ENCODE measurements at regions not wholly inside any gene's neighbourhood (a gene's known extent, or its start where the extent isn't known, plus 50 kb on each side); places are given as distances from the start of the nearest gene placed in this dataset.

DNA sequence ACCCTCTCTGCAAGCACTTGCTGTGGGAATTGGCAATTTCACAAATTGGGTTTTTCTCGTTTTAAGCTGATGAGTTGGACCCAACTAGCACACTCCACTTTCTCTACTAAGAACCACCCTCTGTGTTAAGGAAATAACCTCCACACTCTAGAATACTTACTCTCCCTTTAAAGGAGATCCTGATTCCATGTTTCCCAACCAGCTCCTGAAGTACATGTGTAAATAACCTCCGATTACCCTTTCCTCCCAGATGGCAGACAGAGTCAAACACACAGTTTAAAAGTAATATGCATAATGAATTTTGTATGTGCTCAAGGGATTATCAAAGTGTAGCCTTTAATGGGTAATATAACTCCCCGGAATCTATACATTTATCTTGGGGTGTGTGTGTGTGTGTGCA, 171.3 kb upstream of the OSR1 start:
- TF ChIP-seq, protein P1, sequence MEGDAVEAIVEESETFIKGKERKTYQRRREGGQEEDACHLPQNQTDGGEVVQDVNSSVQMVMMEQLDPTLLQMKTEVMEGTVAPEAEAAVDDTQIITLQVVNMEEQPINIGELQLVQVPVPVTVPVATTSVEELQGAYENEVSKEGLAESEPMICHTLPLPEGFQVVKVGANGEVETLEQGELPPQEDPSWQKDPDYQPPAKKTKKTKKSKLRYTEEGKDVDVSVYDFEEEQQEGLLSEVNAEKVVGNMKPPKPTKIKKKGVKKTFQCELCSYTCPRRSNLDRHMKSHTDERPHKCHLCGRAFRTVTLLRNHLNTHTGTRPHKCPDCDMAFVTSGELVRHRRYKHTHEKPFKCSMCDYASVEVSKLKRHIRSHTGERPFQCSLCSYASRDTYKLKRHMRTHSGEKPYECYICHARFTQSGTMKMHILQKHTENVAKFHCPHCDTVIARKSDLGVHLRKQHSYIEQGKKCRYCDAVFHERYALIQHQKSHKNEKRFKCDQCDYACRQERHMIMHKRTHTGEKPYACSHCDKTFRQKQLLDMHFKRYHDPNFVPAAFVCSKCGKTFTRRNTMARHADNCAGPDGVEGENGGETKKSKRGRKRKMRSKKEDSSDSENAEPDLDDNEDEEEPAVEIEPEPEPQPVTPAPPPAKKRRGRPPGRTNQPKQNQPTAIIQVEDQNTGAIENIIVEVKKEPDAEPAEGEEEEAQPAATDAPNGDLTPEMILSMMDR (conservative IDR thresholded peaks at IDR 0.05; ENCODE audit: low read length): no peak
- no peak overlapping the region for H3K4me3 ChIP-seq (ENCODE audit: low read length)
- no peak for DNase-seq (ENCODE audit: low read depth)

DNA sequence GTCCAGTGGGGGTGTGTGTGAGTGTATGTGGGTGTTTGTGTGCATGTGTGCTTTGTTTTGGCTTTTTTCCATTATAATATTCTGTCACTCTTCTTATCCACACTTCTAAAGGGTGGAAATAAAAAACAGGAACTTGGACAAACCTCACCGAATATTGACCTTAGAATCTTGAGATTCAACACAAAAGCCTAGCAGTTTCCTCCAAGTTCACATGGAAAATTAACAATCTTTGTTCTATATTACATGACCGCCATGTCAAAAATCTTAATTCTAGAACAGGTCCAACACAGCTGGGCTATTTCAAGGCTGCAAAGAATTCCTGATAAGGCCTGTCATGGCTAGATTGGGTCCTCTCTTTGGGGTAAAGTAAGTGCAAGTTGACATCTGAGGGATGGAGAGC, 169.3 kb upstream of the OSR1 start:
- TF ChIP-seq, protein P1 (conservative IDR thresholded peaks at IDR 0.05; ENCODE audit: low read length): no peak
- H3K4me3 ChIP-seq (ENCODE audit: low read length): no peak overlapping the region
- DNase-seq (ENCODE audit: low read depth): no peak

DNA sequence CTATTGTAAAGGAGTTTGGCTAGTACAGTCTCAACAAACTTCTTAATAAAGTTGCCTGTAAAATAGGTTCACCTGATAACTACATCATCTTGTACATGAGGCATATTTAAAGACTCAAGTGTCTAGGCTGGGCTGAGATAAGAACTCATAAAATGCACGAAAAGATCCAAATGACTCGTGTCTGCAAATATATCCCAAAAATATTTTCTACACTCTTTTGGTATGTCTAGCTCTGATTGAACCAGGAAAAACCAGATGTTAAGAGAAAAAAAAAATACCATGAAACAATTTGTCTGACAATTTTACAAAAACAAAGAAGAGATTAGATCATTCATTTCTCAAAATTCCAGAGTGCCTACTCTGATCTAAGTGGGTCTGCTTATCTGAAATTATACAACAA, 166.9 kb upstream of the OSR1 start:
- TF ChIP-seq, protein P1 (conservative IDR thresholded peaks at IDR 0.05; ENCODE audit: low read length): no peak
- H3K4me3 ChIP-seq (ENCODE audit: low read length): no peak overlapping the region
- DNase-seq (ENCODE audit: low read depth): no peak

DNA sequence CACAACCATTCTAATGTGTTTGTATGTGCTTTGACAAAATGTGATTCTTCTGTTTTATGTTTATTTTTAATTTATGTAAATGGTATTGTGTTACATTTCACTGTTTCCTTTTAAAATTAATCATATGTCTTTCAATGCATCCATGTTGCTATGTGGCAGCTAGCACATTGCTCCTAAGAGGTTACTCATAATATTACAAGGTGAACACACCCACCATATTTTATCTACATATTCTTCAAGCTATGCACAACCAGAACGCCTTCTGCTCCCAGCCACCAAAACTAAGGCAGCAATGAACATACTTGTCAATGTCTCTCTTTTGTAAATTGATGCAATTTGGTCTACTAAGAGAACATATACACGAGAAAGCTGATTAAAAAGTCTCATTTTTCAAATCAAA, 160.6 kb upstream of the OSR1 start:
- TF ChIP-seq, protein P1 (conservative IDR thresholded peaks at IDR 0.05; ENCODE audit: low read length): no peak
- no peak overlapping the region for H3K4me3 ChIP-seq (ENCODE audit: low read length)
- no peak for DNase-seq (ENCODE audit: low read depth)

DNA sequence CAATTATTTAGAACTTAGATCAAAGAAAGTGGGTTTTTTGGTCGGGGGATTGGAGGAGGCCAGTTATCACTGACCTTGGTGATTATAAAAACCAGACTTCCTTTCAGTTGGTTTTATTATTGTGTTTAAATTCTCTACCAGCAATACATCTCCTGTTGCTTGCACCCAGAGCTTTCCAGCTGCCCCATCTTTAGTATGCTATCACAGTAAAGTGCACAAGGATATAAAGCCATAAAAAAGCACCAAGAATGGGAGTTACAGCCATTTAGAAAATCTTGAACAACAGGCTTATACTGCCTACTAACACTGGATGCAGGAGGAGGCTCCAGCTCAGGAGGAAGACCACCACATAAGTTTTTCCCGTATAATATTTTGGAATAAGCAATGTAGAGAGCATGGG, 148.7 kb upstream of the OSR1 start:
- TF ChIP-seq, protein P1 (conservative IDR thresholded peaks at IDR 0.05; ENCODE audit: low read length): no peak
- DNase-seq (ENCODE audit: low read depth): no peak
- H3K4me3 ChIP-seq (ENCODE audit: low read length): no peak overlapping the region

DNA sequence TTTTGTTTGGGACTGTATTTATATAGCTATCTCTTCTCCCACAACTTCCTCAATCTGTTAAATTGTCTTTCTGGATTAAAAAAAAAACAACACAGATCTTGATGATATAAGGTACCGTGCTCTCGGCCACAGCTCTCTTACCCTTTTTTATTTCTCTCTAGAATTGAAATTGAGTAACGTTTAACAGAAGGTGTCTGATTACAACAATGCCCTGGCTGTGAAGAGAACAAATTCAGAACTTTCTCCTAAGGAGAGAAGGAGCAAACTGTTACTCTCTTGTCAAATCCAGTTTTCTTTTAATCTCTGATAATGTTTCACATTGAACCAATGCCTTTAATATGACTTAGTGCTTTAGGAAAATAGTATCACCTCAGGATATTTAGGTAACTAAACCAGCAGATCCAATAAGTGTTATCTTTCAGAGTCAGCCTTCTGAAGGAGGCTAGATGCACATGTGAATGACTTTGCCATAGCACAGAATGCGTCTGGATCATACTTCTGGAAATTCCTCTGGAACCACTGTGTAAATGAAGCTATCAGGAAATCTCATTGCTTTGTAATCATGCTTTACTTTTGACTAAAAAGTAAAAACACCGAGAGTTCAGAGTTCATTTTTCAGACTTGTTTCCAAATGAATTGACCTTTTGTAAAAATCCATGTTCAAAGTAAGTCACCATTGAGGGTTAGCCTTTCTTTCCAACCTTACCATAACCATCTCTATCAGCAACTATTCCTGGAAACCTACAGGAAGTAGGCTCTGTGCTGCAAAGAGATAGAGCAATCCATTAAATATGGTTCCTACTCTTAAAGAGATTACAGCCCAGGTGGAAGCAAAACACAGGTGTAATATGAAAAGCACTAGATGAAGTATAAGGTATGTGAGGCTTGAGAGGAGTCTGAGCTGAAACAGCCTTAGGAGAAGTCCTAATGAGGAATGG, 147.0 kb upstream of the OSR1 start:
- H3K4me3 ChIP-seq (ENCODE audit: low read length): no peak overlapping the region

More for the DNA sequence above, 147.0 kb upstream of the OSR1 start:
- no peak for DNase-seq (ENCODE audit: low read depth)
- TF ChIP-seq, protein P1 (conservative IDR thresholded peaks at IDR 0.05; ENCODE audit: low read length): no peak
